HAP-1 (cell line): ENCODE measurements at regions not wholly inside any gene's neighbourhood (a gene's known extent, or its start where the extent isn't known, plus 50 kb on each side); places are given as distances from the start of the nearest gene placed in this dataset.

ENCODE experiments used
- DNase-seq, 2 experiments: peaks; one replicate each; pipeline ENCODE4 v3.0.0-alpha.2; 2016 to 2020; ENCODE audit warnings: low spot score in 2 of 2
- H3K27me3 ChIP-seq: fragments of 250-450 bp; sonication (Bioruptor Pico); 2 replicates; pipeline ENCODE4 v1.5.1; 2020; ENCODE audit warnings: low read depth, mild to moderate bottlenecking, moderate library complexity
- H3K36me3 ChIP-seq: fragments of 250-450 bp; sonication (Bioruptor Pico); replicated peaks from 2 replicates; pipeline ENCODE4 v1.5.1; 2020; ENCODE audit warnings: mild to moderate bottlenecking
- H3K4me1 ChIP-seq: fragments of 250-450 bp; sonication (Bioruptor Pico); 2 replicates; pipeline ENCODE4 v1.5.1; 2020; ENCODE audit warnings: mild to moderate bottlenecking
- H3K4me3 ChIP-seq: fragments of 250-450 bp; sonication (Bioruptor Pico); 2 replicates; pipeline ENCODE4 v1.5.1; 2020; ENCODE audit warnings: mild to moderate bottlenecking, moderate library complexity
- H3K9me3 ChIP-seq: fragments of 250-450 bp; sonication (Bioruptor Pico); 2 replicates; pipeline ENCODE4 v1.5.1; 2020; ENCODE audit warnings: mild to moderate bottlenecking, moderate library complexity
- in situ Hi-C: fragments of 300-500 bp; cut with MboI; formaldehyde crosslinking; loops from 3 replicates; pipeline ENCODE4 v1.14.3; 2020; ENCODE audit warnings: low sequenced_read_pairs, inconsistent platforms, mixed read lengths

DNA sequence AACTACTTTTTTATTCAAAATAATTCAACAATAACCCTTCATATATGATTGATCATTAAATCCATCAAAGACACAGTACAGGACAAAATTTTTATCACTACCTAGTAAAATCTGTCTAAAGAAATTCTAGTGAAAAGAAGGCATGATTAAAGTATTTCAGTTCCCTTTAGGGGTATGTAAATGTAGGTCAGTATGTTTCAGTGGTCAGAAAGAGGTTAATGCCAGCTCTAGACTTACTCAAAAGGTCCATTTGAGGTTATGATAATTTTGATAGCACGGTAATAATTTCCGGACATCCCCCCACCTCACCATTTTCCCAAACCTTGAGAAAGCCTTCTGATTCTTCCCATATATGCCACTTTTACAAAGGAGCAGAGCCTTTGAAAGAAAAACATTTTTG, 193.5 kb upstream of the ID4 start:
- DNase-seq, result no peak
- H3K4me1 ChIP-seq, result no peaks in the 10 kb centered on the region
- no peaks in the 10 kb centered on the region for H3K9me3 ChIP-seq
- H3K4me3 ChIP-seq, result no peak overlapping the region
- no peaks in the 10 kb centered on the region for H3K36me3 ChIP-seq
- H3K27me3 ChIP-seq, result no peaks in the 10 kb centered on the region
- in situ Hi-C loops, result no loop called here

DNA sequence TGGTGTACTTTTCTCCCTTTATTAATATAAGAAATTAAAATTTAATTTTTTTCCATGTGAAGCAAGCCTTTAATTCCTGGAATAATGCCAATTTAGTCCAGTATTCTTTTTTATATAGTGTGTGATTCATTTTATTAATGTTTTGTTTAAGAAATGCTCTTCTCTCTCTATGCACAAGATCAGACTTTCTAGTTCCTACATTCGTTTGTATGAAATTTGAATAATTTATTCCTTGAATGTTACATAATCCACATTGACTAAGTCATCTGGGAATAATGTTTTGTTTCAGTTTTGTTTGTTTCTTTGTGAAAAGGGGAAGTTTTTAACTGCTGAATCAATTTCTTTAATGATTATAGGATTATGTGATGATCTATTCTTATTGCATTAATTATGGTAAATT, 181.4 kb upstream of the ID4 start:
- Histone ChIP-seq H3K9me3 (no peaks in the 10 kb centered on the region), H3K36me3 (no peaks in the 10 kb centered on the region), H3K4me1 (no peaks in the 10 kb centered on the region), H3K27me3 (no peaks in the 10 kb centered on the region), H3K4me3 (no peak overlapping the region)
- in situ Hi-C loops, result no loop called here
- DNase-seq, result no peak

DNA sequence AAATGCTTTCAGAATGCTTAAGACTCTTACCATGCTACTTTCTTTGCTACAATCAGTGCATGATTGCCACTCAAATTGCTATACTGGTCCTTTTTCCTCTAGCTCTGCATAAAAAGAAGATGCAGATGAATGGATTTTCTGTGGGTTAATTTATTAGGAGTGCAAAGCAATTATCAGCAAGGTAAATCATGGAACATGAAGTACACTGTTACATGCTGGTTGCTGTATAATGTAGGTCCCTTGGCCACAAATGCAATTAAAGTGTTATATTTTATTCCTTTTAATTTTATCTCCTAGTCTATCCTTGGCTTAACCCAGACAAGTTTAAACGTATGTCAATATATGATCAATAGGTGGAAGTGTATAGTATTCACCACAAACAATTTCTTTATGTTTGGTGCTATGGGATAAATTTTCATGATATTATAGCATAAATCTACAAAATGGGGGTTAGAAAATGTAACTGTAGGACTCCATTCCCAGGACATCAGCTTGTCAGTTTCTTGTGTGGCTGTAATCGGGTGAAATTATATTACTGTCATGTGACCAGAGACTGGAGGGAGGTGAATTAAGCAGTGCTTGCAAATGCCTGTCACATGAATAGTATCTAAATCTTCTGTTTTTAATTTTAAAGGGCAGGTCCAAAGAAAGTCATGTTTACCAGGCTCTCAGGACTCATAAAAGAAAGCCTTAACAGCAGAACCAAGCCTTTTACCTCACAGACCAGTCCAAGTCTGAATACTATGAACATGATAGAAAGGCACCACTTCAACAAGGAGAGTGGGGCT, 176.9 kb upstream of the ID4 start:
- H3K27me3 ChIP-seq, result no peaks in the 10 kb centered on the region
- H3K4me3 ChIP-seq, result no peak overlapping the region
- in situ Hi-C loops, result no loop called here
- DNase-seq, result no peak
- no peaks in the 10 kb centered on the region for H3K9me3 ChIP-seq
- H3K4me1 ChIP-seq, result no peaks in the 10 kb centered on the region
- no peaks in the 10 kb centered on the region for H3K36me3 ChIP-seq

DNA sequence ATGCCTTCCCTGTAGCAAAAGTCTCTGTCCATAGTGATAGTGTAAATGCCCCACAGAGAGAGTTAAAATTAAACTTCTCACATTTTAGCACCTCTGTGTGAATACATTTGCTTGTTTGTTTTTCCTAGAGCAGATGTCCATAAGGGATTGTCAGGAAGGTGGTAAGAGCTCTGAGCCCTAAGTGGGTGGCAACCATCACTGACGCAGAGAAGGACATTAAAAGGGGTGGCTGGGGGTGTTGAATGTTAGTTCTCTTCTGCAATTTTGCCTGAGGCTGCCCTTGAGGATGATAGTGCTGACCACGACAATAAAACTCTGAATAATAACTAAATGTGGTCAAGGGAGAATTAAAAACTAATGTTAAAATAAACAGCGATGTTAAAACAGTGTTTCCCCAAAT, 174.3 kb upstream of the ID4 start:
- no peak overlapping the region for H3K4me3 ChIP-seq
- DNase-seq, result no peak
- in situ Hi-C loops, result no loop called here
- no peaks in the 10 kb centered on the region for H3K27me3 ChIP-seq
- no peaks in the 10 kb centered on the region for H3K4me1 ChIP-seq
- no peaks in the 10 kb centered on the region for H3K9me3 ChIP-seq
- no peaks in the 10 kb centered on the region for H3K36me3 ChIP-seq

DNA sequence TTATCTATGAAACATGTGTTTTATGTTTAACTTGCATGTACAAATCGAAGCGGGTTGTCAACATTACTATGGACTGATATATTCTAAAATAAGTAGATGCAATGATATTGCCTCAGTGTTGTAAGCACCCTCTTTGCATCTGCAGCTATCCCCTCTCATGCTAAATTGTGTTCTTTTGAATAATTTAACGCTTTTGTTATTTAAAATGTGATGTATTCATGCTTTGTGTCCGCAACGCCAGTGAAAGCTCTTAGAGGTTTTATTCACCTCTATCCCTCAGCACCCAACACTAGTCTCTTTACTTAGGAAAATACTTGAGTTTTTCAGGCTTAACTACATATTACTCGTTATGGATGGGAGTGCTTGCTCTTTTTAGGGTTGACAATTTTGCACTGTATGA, 173.7 kb upstream of the ID4 start:
- in situ Hi-C loops, result no loop called here
- H3K27me3 ChIP-seq, result no peaks in the 10 kb centered on the region
- H3K36me3 ChIP-seq, result no peaks in the 10 kb centered on the region
- no peaks in the 10 kb centered on the region for H3K4me1 ChIP-seq
- DNase-seq, result peak in 1 of 2 experiments; percentile 37
- H3K4me3 ChIP-seq, result no peak overlapping the region
- no peaks in the 10 kb centered on the region for H3K9me3 ChIP-seq

DNA sequence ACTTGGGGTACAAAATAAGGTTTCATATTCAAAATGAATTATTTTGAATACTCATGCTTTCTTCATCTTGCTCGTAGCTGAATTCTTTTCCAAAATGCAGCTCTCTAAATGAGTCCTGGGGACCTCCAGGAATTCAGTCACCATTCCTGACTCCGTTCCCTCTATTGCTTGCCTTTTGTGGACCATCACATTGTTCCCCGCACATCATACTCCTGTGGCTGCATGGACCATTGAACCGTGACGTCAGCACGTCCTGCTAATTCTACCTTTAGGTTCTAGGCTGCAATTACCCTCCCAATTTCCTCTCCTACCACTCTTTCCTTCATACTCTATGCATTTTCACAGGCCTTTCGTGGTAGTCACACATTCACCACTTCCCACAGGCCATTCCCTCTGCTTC, 173.1 kb upstream of the ID4 start:
- Histone ChIP-seq H3K27me3 (no peaks in the 10 kb centered on the region), H3K36me3 (no peaks in the 10 kb centered on the region), H3K4me3 (no peak overlapping the region), H3K9me3 (no peaks in the 10 kb centered on the region), H3K4me1 (no peaks in the 10 kb centered on the region)
- DNase-seq, result no peak
- in situ Hi-C loops, result no loop called here

DNA sequence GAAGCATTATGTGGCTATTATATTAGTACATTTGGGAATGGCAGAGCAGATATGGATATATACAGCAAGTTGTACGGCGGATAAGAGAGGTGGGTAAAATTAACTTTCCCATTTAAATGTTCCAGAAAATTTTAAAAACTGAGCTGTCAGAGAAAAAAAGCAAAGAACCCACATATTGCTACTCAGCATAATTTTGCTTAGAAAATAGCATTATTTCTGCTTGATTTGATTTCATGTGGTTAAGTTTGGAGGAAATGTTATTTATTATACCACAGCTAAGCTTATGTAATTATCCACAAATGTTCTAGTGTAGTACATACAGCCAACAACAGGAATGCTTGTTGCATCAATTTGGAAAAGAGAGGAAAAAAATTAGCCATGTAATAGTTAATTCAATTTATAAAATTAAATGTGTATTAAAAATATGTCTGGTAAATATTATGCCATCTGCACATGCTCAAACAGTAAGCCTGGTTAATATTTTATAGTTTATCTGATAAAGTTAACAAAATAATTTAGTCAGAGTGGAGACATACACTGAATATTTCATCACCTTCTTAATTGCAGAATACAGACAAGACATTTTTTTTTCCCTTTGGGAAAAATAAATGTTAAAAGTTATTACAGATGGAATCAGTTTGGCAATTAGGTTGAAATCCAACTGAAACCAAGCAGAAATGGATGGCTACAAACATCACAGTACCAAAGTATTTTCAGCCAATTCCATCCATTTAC, 172.1 kb upstream of the ID4 start:
- no peak for DNase-seq
- H3K4me1 ChIP-seq, result no peaks in the 10 kb centered on the region
- in situ Hi-C loops, result no loop called here
- no peak overlapping the region for H3K4me3 ChIP-seq
- no peaks in the 10 kb centered on the region for H3K27me3 ChIP-seq
- no peaks in the 10 kb centered on the region for H3K36me3 ChIP-seq
- no peaks in the 10 kb centered on the region for H3K9me3 ChIP-seq

DNA sequence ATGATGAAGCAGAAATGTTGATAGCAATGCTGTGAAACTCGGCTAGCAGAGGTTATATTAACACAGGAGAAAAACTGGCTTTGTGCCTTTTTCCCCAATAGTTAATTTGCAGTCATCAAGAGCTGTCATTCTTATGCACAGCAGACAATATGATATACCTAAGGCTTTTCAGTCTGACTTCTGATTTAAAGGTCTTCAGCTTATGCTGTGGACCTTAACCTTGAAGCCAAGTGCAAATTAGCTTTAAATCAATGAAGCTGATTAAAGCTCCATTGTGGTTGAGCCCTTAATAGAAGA, 171.6 kb upstream of the ID4 start:
- H3K4me3 ChIP-seq, result no peak overlapping the region
- no peaks in the 10 kb centered on the region for H3K27me3 ChIP-seq
- in situ Hi-C loops, result no loop called here
- H3K9me3 ChIP-seq, result no peaks in the 10 kb centered on the region
- DNase-seq, result peak in 1 of 2 experiments; percentile 3
- H3K4me1 ChIP-seq, result no peaks in the 10 kb centered on the region
- H3K36me3 ChIP-seq, result no peaks in the 10 kb centered on the region

DNA sequence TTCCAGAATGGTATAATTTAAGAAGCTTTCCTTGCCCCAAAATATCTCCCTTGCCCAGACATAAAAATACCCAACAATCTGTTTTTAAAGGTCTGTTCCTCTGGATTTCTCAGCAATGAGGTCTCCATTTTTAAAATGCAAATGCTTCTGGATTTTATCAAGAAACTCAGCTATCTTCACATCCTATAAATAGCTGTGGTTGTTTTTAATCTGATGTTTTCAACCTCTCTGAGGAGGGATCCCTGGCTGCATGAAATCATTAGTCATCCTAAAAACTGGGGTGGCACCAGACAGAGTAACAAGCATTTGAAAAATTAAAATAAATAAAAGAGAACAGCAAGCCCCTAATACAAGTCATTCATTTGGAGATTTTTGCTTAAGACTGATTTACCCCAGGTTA, 168.5 kb upstream of the ID4 start:
- H3K9me3 ChIP-seq, result no peaks in the 10 kb centered on the region
- in situ Hi-C loops, result no loop called here
- H3K27me3 ChIP-seq, result no peaks in the 10 kb centered on the region
- no peak for DNase-seq
- H3K36me3 ChIP-seq, result no peaks in the 10 kb centered on the region
- H3K4me1 ChIP-seq, result no peaks in the 10 kb centered on the region
- H3K4me3 ChIP-seq, result no peak overlapping the region

DNA sequence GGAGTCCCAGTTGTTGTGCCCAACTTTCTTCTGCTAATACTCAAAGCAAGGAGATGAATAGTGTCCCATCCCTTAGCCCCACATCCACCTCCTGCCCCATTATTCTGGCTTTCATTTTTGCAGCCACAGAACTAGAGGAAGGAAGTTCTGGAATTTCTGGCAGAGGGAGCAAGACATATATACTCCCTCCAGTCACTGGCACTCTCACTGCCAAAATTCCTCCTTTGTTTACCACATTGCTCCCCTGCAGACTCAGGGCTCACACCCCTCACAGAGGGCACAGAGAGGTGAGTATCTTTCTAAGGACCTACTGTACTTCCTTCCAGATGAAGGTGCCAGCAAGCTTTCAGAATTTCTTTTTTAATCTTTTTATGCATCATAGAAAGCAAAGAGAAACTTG, 168.0 kb upstream of the ID4 start:
- Histone ChIP-seq H3K4me1 (no peaks in the 10 kb centered on the region), H3K4me3 (no peak overlapping the region), H3K9me3 (no peaks in the 10 kb centered on the region), H3K36me3 (no peaks in the 10 kb centered on the region), H3K27me3 (no peaks in the 10 kb centered on the region)
- in situ Hi-C loops, result no loop called here
- no peak for DNase-seq

DNA sequence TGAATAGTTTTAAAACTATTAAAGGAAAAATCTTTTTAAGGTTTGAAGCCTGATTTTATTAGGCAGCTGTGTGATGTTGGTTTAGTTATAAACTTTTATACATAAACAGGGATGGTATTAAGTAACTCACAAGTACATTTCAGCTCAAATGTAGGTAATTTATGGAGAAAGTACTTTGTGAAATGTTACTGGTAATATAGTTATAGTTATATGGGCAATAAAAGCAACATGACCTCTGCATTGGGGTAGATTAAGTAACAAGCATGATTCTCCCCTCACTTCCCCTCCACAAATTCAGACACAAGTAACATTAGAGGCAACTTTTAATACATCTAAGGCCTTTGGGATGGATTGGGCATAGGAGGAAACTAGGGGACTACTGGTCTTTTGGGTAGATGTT, 154.3 kb upstream of the ID4 start:
- in situ Hi-C loops, result no loop called here
- Histone ChIP-seq H3K9me3 (no peaks in the 10 kb centered on the region), H3K27me3 (no peaks in the 10 kb centered on the region), H3K4me1 (no peaks in the 10 kb centered on the region), H3K36me3 (no peaks in the 10 kb centered on the region), H3K4me3 (no peak overlapping the region)
- DNase-seq, result no peak

DNA sequence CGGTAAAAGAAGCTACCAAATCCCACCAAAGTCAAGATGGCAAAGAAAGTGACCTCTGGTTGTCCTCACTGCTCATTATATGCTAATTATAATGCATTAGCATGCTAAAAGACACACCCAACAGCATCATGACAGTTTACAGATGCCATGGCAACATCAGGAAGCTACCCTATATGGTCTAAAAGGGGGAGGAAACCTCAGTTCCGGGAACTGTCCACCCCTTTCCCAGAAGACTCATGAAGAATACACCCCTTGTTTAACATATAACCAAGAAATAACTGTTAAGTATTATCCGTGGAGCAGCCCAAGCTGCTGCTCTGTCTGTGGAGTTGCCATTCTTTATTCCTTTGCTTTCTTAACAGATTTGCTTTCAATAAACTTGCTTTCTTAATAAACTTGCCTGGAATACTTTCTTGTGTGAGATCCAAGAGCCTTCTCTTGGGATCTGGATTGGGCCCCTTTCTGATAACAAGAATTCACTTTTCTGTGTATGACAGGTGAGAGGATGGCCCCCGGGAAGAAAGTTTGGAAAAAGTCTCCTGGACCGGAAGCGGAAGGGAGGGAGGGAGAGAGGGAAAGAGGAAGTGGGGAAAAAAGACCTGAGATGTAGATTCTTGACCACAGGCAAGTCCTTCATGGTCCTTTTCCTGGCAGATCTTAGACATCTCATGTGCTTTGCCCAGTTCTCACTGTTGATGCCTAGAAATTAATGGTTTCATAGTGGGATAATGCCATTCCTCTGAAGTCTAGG, 146.7 kb upstream of the ID4 start:
- Histone ChIP-seq H3K4me3 (no peak overlapping the region), H3K4me1 (peaks cover 8% of the 10 kb centered on the region), H3K36me3 (no peaks in the 10 kb centered on the region), H3K9me3 (no peaks in the 10 kb centered on the region), H3K27me3 (peaks cover 19% of the 10 kb centered on the region)
- DNase-seq, result no peak
- in situ Hi-C loops, result no loop called here

DNA sequence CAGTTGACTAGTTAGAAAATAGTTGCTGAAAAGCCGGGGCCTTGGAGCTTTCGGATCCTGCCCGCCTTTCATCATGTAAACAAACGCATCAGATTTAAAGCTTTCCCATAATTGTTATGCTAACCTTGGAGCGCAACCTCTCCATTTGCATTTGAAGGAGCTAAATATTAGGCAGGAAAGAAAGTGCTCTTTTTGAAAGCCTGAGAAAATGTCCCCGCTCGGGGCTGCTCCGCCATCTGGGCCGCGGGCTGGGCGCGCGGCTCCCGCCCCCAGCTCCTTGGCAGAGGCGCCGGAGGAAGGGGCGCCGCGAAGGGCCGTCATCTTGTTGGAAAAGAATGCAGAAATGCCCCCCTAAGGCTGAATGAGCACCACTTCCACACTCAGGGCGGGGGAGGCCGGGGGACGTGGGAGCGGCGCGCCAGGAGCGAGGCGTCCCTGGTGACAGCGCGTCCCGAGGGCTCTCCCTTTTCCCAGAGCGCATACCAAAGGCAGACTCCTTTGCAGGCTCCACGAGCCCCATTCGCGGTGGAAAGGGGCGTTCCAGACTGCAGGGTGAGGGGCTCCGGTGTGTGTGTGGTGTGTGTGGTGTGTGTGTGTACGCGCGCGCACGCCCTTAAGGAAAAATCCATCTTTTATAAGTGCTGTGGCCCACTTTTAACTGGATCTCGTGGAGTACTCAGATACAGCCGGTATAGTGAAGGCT, 145.6 kb upstream of the ID4 start:
- H3K4me1 ChIP-seq, result peaks cover 8% of the 10 kb centered on the region
- DNase-seq, result peak; percentile 65 to 92
- H3K27me3 ChIP-seq, result peaks cover 19% of the 10 kb centered on the region
- H3K9me3 ChIP-seq, result no peaks in the 10 kb centered on the region
- in situ Hi-C loops, result no loop called here
- peak overlapping the region; percentile 22 for H3K4me3 ChIP-seq
- no peaks in the 10 kb centered on the region for H3K36me3 ChIP-seq
